PC-9 (cell line): ENCODE measurements at regions not wholly inside any gene's neighbourhood (a gene's known extent, or its start where the extent isn't known, plus 50 kb on each side); places are given as distances from the start of the nearest gene placed in this dataset.

ENCODE experiments used
- EZH2 ChIP-seq: fragments of 200-600 bp; sonication (generic); IDR thresholded peaks from 2 replicates; pipeline ENCODE4 v1.8.0; 2017; ENCODE audit warnings: antibody characterized with exemption, low read depth
- TF ChIP-seq, protein P1 (sequence below): fragments of 200-600 bp; sonication (generic); conservative IDR thresholded peaks from 2 replicates; pipeline ENCODE4 v1.6.1; 2017; ENCODE audit warnings: mixed run types, antibody characterized with exemption, mild to moderate bottlenecking, moderate library complexity

DNA sequence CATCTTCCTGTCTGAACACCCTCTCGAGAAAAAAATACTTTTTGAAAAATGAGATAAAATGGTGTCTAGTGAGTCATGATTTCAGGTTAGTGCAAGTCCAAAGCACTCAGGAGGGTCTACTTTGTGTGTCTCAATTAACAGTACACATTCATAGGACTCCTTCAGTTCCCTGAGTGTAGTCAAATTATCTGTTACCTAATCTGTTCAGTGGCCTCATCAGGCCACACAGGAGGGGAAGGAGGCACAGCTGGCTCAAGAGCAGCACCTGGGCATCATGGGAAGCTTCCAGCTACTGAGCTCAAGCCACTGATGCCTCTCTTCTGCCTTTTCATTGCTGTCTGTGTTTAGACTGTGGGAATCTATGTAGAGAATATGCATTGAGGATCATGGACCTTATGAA is 341.4 kb upstream of the SGO1 start:
- TF ChIP-seq, protein P1, sequence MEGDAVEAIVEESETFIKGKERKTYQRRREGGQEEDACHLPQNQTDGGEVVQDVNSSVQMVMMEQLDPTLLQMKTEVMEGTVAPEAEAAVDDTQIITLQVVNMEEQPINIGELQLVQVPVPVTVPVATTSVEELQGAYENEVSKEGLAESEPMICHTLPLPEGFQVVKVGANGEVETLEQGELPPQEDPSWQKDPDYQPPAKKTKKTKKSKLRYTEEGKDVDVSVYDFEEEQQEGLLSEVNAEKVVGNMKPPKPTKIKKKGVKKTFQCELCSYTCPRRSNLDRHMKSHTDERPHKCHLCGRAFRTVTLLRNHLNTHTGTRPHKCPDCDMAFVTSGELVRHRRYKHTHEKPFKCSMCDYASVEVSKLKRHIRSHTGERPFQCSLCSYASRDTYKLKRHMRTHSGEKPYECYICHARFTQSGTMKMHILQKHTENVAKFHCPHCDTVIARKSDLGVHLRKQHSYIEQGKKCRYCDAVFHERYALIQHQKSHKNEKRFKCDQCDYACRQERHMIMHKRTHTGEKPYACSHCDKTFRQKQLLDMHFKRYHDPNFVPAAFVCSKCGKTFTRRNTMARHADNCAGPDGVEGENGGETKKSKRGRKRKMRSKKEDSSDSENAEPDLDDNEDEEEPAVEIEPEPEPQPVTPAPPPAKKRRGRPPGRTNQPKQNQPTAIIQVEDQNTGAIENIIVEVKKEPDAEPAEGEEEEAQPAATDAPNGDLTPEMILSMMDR: no peak
- TF ChIP-seq EZH2: no peak
